PFSK-1 (cell line): ENCODE measurements at regions not wholly inside any gene's neighbourhood (a gene's known extent, or its start where the extent isn't known, plus 50 kb on each side); places are given as distances from the start of the nearest gene placed in this dataset.

Experiments
- POLR2AphosphoS5 ChIP-seq: IDR thresholded peaks from 2 replicates; pipeline ENCODE4 v1.6.1; 2012; ENCODE audit warnings: low read depth, mild to moderate bottlenecking, control low read depth, low read length, moderate library complexity
- REST ChIP-seq, 2 experiments: IDR thresholded peaks; 2 replicates each; pipeline versions ENCODE4 v1.6.1 to v1.8.0; 2011 to 2012; ENCODE audit warnings: low read depth in 2 of 2, low read length in 2 of 2, control low read depth in 1 of 2, inconsistent platforms in 1 of 2, mild to moderate bottlenecking in 1 of 2, moderate library complexity in 1 of 2; ENCODE audit not compliant: insufficient read depth in 1 of 2
- SIN3A ChIP-seq: IDR thresholded peaks from 2 replicates; pipeline ENCODE4 v1.6.1; 2012; ENCODE audit warnings: mild to moderate bottlenecking, low read length, moderate library complexity, borderline replicate concordance; ENCODE audit not compliant: insufficient read depth

- TF ChIP-seq REST (IDR thresholded peaks at IDR 0.05; ENCODE audit: insufficient read depth in 1 of 2, low read depth in 2 of 2, low read length in 2 of 2) (no peak), POLR2AphosphoS5 (no peak), SIN3A (no peak)
Observed at GRCh38 chr2:129175051-129175450, 804.4 kb upstream of the RAB6C start.
